ENCODE measurements at regions not wholly inside any gene's neighbourhood (a gene's known extent, or its start where the extent isn't known, plus 50 kb on each side); places are given as distances from the start of the nearest gene placed in this dataset.

- Histone ChIP-seq H3K27me3 (ENCODE audit: control insufficient read depth in 2 of 2, insufficient read depth in 1 of 2, low read length in 1 of 2) (no peaks in the 10 kb centered on the region), H3K27ac (ENCODE audit: low read depth in 1 of 2, low read length in 1 of 2) (no peak overlapping the region), H3K4me3 (ENCODE audit: low read length in 2 of 2) (no peak overlapping the region), H3K9me3 (ENCODE audit: control insufficient read depth in 2 of 2, insufficient read depth in 1 of 2, low read length in 1 of 2) (peaks cover 28 to 92% of the 10 kb centered on the region in 2 donors), H3K36me3 (ENCODE audit: control insufficient read depth in 2 of 2, insufficient read depth in 2 of 2, low read length in 1 of 2) (no peaks in the 10 kb centered on the region), H3K4me1 (ENCODE audit: control insufficient read depth in 2 of 2, insufficient read depth in 2 of 2, low read length in 2 of 2) (no peaks in the 10 kb centered on the region)
- no peak for DNase-seq (ENCODE audit: low read depth in 6 of 9, low spot score in 9 of 9)
- 92% methylated on average over 9 of the region's 9 CpGs for WGBS
These were observed 2290.8 kb downstream of the TP53TG3F start for GRCh38 chr16:35750157-35750689.

- H3K4me1 ChIP-seq (ENCODE audit: control insufficient read depth in 2 of 2, insufficient read depth in 2 of 2, low read length in 2 of 2), result no peaks in the 10 kb centered on the region
- H3K27me3 ChIP-seq (ENCODE audit: control insufficient read depth in 2 of 2, insufficient read depth in 1 of 2, low read length in 1 of 2), result no peaks in the 10 kb centered on the region
- DNase-seq (ENCODE audit: low read depth in 6 of 9, low spot score in 9 of 9), result no peak
- peaks cover 28 to 92% of the 10 kb centered on the region in 2 donors for H3K9me3 ChIP-seq (ENCODE audit: control insufficient read depth in 2 of 2, insufficient read depth in 1 of 2, low read length in 1 of 2)
- 91% methylated on average over 13 of the region's 13 CpGs for WGBS
- no peak overlapping the region for H3K27ac ChIP-seq (ENCODE audit: low read depth in 1 of 2, low read length in 1 of 2)
- H3K36me3 ChIP-seq (ENCODE audit: control insufficient read depth in 2 of 2, insufficient read depth in 2 of 2, low read length in 1 of 2), result no peaks in the 10 kb centered on the region
- no peak overlapping the region for H3K4me3 ChIP-seq (ENCODE audit: low read length in 2 of 2)
These were observed 2291.3 kb downstream of the TP53TG3F start for GRCh38 chr16:35750701-35751104.

DNA sequence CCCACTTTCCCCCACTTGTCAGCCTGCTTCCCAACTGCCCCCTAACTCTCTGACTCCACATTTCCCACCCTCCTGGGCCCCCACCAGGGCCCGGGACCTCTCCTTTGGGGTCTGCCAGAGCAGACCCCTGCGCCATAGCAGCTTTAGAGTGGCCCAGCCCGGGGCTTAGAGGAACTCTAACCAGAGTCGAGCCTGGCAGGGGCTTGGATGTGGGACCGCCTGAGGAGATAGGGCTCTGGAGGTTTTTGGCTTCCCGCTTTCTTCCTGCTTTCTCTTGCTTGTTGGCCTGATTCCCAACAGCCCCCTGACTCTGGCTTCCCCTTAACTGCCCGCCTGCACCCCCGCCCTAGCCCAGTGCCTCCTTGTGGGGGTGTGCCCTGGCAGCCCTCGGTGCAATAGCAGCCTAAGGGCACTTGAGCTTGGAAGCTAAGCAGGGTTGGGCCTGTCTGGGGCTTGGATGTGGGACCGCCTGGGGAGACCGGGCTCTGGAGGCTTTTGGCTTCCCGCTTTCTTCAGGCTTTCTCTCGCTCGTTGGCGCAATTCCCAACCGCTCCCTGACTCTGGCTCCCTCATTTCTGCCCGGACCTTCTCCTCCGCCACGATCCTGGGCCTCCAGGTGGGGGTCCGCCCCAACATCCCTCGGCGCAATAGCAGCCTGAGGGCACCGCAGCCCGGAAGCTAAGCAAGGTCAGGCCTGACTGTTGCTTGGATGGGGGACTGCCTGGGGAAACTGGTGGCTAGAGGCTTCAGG, 2292.0 kb downstream of the TP53TG3F start:
- WGBS, result 93% methylated on average over 24 of the region's 24 CpGs
- no peak for DNase-seq (ENCODE audit: low read depth in 6 of 9, low spot score in 9 of 9)
- no peaks in the 10 kb centered on the region for H3K27me3 ChIP-seq (ENCODE audit: control insufficient read depth in 2 of 2, insufficient read depth in 1 of 2, low read length in 1 of 2)
- H3K4me3 ChIP-seq (ENCODE audit: low read length in 2 of 2), result no peak overlapping the region
- no peaks in the 10 kb centered on the region for H3K36me3 ChIP-seq (ENCODE audit: control insufficient read depth in 2 of 2, insufficient read depth in 2 of 2, low read length in 1 of 2)
- H3K27ac ChIP-seq (ENCODE audit: low read depth in 1 of 2, low read length in 1 of 2), result no peak overlapping the region
- peaks cover 26 to 87% of the 10 kb centered on the region in 2 donors for H3K9me3 ChIP-seq (ENCODE audit: control insufficient read depth in 2 of 2, insufficient read depth in 1 of 2, low read length in 1 of 2)
- no peaks in the 10 kb centered on the region for H3K4me1 ChIP-seq (ENCODE audit: control insufficient read depth in 2 of 2, insufficient read depth in 2 of 2, low read length in 2 of 2)

GRCh38 chr16:35752012-35752772, 2292.8 kb downstream of the TP53TG3F start:
- 86% methylated on average over 18 of the region's 18 CpGs for WGBS
- no peak for DNase-seq (ENCODE audit: low read depth in 6 of 9, low spot score in 9 of 9)
- Histone ChIP-seq H3K36me3 (ENCODE audit: control insufficient read depth in 2 of 2, insufficient read depth in 2 of 2, low read length in 1 of 2) (no peaks in the 10 kb centered on the region), H3K27ac (ENCODE audit: low read depth in 1 of 2, low read length in 1 of 2) (no peak overlapping the region), H3K4me1 (ENCODE audit: control insufficient read depth in 2 of 2, insufficient read depth in 2 of 2, low read length in 2 of 2) (no peaks in the 10 kb centered on the region), H3K4me3 (ENCODE audit: low read length in 2 of 2) (no peak overlapping the region), H3K9me3 (ENCODE audit: control insufficient read depth in 2 of 2, insufficient read depth in 1 of 2, low read length in 1 of 2) (peaks cover 22 to 79% of the 10 kb centered on the region in 2 donors), H3K27me3 (ENCODE audit: control insufficient read depth in 2 of 2, insufficient read depth in 1 of 2, low read length in 1 of 2) (no peaks in the 10 kb centered on the region)

- H3K36me3 ChIP-seq (ENCODE audit: control insufficient read depth in 2 of 2, insufficient read depth in 2 of 2, low read length in 1 of 2), result no peaks in the 10 kb centered on the region
- no peaks in the 10 kb centered on the region for H3K27me3 ChIP-seq (ENCODE audit: control insufficient read depth in 2 of 2, insufficient read depth in 1 of 2, low read length in 1 of 2)
- H3K9me3 ChIP-seq (ENCODE audit: control insufficient read depth in 2 of 2, insufficient read depth in 1 of 2, low read length in 1 of 2), result peaks cover 22 to 71% of the 10 kb centered on the region in 2 donors
- H3K4me3 ChIP-seq (ENCODE audit: low read length in 2 of 2), result no peak overlapping the region
- no peak overlapping the region for H3K27ac ChIP-seq (ENCODE audit: low read depth in 1 of 2, low read length in 1 of 2)
- 90% methylated on average over 22 of the region's 22 CpGs for WGBS
- H3K4me1 ChIP-seq (ENCODE audit: control insufficient read depth in 2 of 2, insufficient read depth in 2 of 2, low read length in 2 of 2), result no peaks in the 10 kb centered on the region
- no peak for DNase-seq (ENCODE audit: low read depth in 6 of 9, low spot score in 9 of 9)
These were observed 2293.6 kb downstream of the TP53TG3F start for GRCh38 chr16:35752773-35753558.

DNA sequence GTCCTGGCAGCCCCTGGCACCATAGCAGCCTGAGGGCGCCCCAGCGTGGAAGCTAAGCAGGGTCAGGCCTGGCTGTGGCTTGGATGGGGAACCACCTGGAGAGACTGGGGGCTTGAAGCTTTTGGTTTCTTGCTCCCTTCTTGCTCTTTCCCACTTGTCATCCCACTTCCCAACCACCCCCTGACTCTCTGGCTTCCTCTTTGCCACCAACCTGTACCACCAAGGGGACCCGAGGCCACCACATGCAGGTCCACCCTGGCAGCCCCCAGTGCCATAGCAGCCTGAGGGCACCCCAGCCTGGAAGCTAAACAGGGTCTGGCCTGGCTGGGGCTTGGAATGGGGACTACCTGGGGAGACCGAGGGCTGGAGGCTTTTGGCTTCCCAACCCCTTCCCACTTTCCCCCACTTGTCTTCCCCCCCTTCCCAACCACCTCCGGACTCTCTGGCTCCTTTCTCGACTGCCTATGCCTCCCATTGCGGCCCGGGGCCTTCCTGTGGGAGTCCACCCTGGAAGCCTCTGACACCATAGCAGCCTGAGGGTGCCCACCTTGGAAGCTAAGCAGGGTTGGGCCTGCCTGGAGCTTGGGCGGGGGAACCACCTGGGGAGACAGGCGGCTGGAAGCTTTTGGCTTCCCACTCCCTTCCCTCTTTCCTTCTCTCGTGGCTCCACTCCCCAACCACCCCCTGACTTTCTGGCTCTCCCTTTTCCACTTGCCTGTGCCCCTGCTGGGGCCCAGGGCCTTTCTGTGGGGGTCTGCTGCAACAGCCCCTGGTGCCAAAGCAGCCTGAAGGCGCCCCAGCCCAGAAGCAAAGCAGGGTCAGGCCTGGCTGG, 2294.4 kb downstream of the TP53TG3F start:
- H3K9me3 ChIP-seq (ENCODE audit: control insufficient read depth in 2 of 2, insufficient read depth in 1 of 2, low read length in 1 of 2), result peaks cover 20 to 65% of the 10 kb centered on the region in 2 donors
- no peak overlapping the region for H3K27ac ChIP-seq (ENCODE audit: low read depth in 1 of 2, low read length in 1 of 2)
- 85% methylated on average over 12 of the region's 12 CpGs for WGBS
- H3K4me3 ChIP-seq (ENCODE audit: low read length in 2 of 2), result no peak overlapping the region
- H3K36me3 ChIP-seq (ENCODE audit: control insufficient read depth in 2 of 2, insufficient read depth in 2 of 2, low read length in 1 of 2), result no peaks in the 10 kb centered on the region
- DNase-seq (ENCODE audit: low read depth in 6 of 9, low spot score in 9 of 9), result no peak
- H3K4me1 ChIP-seq (ENCODE audit: control insufficient read depth in 2 of 2, insufficient read depth in 2 of 2, low read length in 2 of 2), result no peaks in the 10 kb centered on the region
- no peaks in the 10 kb centered on the region for H3K27me3 ChIP-seq (ENCODE audit: control insufficient read depth in 2 of 2, insufficient read depth in 1 of 2, low read length in 1 of 2)

GRCh38 chr16:35754391-35755369, 2295.3 kb downstream of the TP53TG3F start:
- 82% methylated on average over 12 of the region's 12 CpGs for WGBS
- no peaks in the 10 kb centered on the region for H3K27me3 ChIP-seq (ENCODE audit: control insufficient read depth in 2 of 2, insufficient read depth in 1 of 2, low read length in 1 of 2)
- H3K4me3 ChIP-seq (ENCODE audit: low read length in 2 of 2), result no peak overlapping the region
- DNase-seq (ENCODE audit: low read depth in 6 of 9, low spot score in 9 of 9), result no peak
- no peak overlapping the region for H3K27ac ChIP-seq (ENCODE audit: low read depth in 1 of 2, low read length in 1 of 2)
- peaks cover 12 to 56% of the 10 kb centered on the region in 2 donors for H3K9me3 ChIP-seq (ENCODE audit: control insufficient read depth in 2 of 2, insufficient read depth in 1 of 2, low read length in 1 of 2)
- no peaks in the 10 kb centered on the region for H3K4me1 ChIP-seq (ENCODE audit: control insufficient read depth in 2 of 2, insufficient read depth in 2 of 2, low read length in 2 of 2)
- no peaks in the 10 kb centered on the region for H3K36me3 ChIP-seq (ENCODE audit: control insufficient read depth in 2 of 2, insufficient read depth in 2 of 2, low read length in 1 of 2)
